ENCODE measurements at regions not wholly inside any gene's neighbourhood (a gene's known extent, or its start where the extent isn't known, plus 50 kb on each side); places are given as distances from the start of the nearest gene placed in this dataset.

DNA sequence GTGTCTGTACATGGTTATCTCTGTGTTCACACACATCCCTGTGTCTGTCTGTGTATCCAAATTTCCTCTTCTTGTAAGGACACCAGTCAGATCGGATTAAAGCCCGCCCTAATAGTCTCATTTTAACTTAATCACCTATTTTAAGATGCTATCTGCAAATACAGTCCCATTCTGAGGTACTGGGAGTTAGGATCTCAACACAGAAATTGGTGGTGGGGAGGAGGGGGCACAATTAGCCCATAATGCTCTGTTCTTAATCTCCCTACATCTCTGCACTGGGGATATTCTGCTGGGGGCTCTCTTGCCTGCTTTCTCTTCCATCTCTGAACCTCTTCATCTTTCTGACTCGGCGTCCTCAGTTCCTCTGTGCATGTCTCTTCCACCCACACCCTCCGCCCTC is 320.7 kb downstream of the CDC5L start:
- no peaks in the 10 kb centered on the region for H3K36me3 ChIP-seq
- H3K27me3 ChIP-seq = no peaks in the 10 kb centered on the region
- intact Hi-C loops (cut with DNase I) = no loop called here
- H3K4me1 ChIP-seq = no peaks in the 10 kb centered on the region
- TF ChIP-seq, protein P1, sequence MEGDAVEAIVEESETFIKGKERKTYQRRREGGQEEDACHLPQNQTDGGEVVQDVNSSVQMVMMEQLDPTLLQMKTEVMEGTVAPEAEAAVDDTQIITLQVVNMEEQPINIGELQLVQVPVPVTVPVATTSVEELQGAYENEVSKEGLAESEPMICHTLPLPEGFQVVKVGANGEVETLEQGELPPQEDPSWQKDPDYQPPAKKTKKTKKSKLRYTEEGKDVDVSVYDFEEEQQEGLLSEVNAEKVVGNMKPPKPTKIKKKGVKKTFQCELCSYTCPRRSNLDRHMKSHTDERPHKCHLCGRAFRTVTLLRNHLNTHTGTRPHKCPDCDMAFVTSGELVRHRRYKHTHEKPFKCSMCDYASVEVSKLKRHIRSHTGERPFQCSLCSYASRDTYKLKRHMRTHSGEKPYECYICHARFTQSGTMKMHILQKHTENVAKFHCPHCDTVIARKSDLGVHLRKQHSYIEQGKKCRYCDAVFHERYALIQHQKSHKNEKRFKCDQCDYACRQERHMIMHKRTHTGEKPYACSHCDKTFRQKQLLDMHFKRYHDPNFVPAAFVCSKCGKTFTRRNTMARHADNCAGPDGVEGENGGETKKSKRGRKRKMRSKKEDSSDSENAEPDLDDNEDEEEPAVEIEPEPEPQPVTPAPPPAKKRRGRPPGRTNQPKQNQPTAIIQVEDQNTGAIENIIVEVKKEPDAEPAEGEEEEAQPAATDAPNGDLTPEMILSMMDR (IDR thresholded peaks at IDR 0.05) = no peak
- no peak overlapping the region for H3K4me3 ChIP-seq
- no peak overlapping the region for H3K27ac ChIP-seq
- no peak for ATAC-seq
- no peak for DNase-seq
- H3K9me3 ChIP-seq = no peaks in the 10 kb centered on the region

DNA sequence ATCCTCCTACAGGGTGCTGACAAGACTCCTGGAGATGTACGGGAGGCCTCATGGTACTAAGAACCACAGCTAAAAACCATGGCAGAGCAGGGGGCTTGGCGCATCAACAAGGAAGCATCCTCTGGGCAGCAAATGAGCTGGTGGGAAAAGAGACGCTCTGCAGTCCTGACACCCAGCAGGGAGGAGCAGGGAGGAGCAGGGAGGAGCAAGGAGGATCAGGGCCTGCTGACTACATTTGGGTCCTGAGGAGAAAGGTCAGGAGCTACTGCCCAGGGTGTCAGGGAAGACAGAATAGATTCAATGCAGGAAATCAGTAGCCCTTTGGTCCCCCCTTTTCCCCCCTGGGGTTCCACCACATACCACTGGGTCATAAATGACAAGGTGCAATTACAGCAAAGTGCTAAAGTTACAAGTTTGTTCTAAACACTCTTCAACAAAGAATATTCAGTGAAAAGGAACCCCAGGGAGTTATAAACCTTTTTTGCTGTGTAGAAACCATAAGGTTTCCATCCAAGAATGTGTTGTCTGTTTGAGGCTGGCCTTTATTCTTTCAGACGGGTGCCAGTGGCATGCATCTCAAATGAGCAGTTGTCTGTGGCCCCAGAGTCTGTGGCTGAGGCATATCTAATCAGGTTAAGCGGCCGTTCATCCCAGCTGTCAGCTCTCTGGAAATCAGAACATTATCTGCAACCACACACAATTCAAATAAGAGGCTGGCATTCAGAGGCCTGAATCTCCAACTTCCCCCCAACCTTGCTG is 325.0 kb downstream of the CDC5L start:
- no peaks in the 10 kb centered on the region for H3K36me3 ChIP-seq
- TF ChIP-seq, protein P1 (IDR thresholded peaks at IDR 0.05) = no peak
- intact Hi-C loops (cut with DNase I) = no loop called here

DNA sequence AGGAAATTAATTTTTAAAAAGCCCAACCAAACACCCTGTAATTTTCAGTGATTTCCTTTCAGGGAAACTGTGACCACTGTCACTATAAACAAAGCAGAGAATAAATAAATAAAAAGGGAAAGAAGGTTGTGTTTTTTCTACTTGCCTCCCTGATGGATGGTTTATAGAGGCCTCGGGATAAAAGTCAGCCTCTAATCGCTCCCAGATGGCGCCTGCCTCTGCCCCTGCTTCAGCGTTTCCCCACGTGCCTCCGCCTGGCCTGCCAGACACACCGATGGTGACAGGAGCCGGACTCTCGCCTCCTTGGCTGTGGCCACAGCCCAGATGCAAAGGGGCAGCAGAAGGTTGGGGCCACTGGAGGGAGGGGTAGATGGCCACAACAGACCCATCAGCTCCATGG is 327.7 kb downstream of the CDC5L start:
- Histone ChIP-seq H3K27ac (no peak overlapping the region), H3K36me3 (no peaks in the 10 kb centered on the region), H3K4me1 (no peaks in the 10 kb centered on the region), H3K4me3 (no peak overlapping the region), H3K9me3 (no peaks in the 10 kb centered on the region), H3K27me3 (no peaks in the 10 kb centered on the region)
- ATAC-seq (no peak), DNase-seq (no peak)
- intact Hi-C loops (cut with DNase I) = no loop called here
- TF ChIP-seq, protein P1 (IDR thresholded peaks at IDR 0.05) = no peak

More for the DNA sequence above, 325.0 kb downstream of the CDC5L start:
- no peak overlapping the region for H3K27ac ChIP-seq
- H3K4me1 ChIP-seq = no peaks in the 10 kb centered on the region
- H3K4me3 ChIP-seq = no peak overlapping the region
- no peak for ATAC-seq
- no peaks in the 10 kb centered on the region for H3K27me3 ChIP-seq
- no peak for DNase-seq
- no peaks in the 10 kb centered on the region for H3K9me3 ChIP-seq

DNA sequence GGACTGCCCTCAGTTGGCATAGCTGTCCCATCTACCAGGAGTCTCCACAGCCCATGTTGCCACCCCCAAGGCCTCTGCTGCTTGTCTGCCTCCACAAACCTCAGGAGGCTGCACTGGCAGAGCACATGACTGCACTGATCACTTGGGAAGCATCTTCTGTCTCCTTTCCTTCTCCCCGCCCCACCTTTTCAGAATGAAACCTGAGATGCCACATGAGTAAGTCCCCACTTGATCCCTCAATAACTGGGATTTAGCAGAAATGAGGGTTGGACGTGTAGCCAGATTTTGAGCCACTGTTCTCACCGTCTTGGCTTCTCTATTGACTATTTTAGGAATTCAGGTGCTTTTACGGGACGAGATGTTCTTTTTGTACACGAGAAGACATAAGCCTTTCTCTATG is 328.4 kb downstream of the CDC5L start:
- no peaks in the 10 kb centered on the region for H3K9me3 ChIP-seq
- no peaks in the 10 kb centered on the region for H3K36me3 ChIP-seq
- H3K4me1 ChIP-seq = no peaks in the 10 kb centered on the region
- H3K4me3 ChIP-seq = no peak overlapping the region
- no peak for DNase-seq
- no peak for ATAC-seq
- TF ChIP-seq, protein P1 (IDR thresholded peaks at IDR 0.05) = no peak
- no peak overlapping the region for H3K27ac ChIP-seq
- H3K27me3 ChIP-seq = no peaks in the 10 kb centered on the region
- intact Hi-C loops (cut with DNase I) = no loop called here

DNA sequence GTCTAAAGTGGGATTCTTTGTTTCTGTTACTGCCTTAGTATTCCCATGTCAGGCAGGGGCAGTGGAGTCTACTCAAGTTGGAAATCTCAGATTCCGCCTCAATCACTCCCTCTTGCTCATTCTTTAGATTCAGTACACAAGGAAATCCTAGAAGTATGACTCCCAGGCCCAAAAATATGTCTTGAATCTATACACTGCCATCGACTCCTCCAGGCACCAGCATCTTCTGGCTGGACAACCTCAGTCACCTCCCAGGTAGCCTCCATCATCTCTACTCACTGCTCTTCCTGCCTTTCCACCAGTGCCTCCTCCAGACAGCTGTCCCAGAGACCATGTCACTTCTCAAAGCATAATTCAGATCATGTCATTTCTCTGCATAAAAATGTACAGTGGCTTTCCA is 329.9 kb downstream of the CDC5L start:
- H3K4me1 ChIP-seq = no peaks in the 10 kb centered on the region
- H3K36me3 ChIP-seq = no peaks in the 10 kb centered on the region
- H3K4me3 ChIP-seq = no peak overlapping the region
- no peaks in the 10 kb centered on the region for H3K27me3 ChIP-seq
- DNase-seq = no peak
- H3K27ac ChIP-seq = no peak overlapping the region
- no peak for ATAC-seq
- intact Hi-C loops (cut with DNase I) = no loop called here
- TF ChIP-seq, protein P1 (IDR thresholded peaks at IDR 0.05) = no peak
- H3K9me3 ChIP-seq = no peaks in the 10 kb centered on the region

Measured in upper lobe of right lung (tissue), 1 donor.